Ectodermal cell (in vitro differentiated cells): ENCODE measurements at regions not wholly inside any gene's neighbourhood (a gene's known extent, or its start where the extent isn't known, plus 50 kb on each side); places are given as distances from the start of the nearest gene placed in this dataset.

Source experiments
- H3K27ac ChIP-seq: 2 replicates; pipeline ENCODE4 v1.7.0; 2013; ENCODE audit warnings: mild to moderate bottlenecking, low read depth, low read length; ENCODE audit not compliant: insufficient read depth, poor library complexity, severe bottlenecking
- H3K27me3 ChIP-seq: 2 replicates; pipeline ENCODE4 v1.7.0; 2013; ENCODE audit warnings: mild to moderate bottlenecking, low read length; ENCODE audit not compliant: insufficient read depth, control insufficient read depth, poor library complexity, severe bottlenecking
- H3K36me3 ChIP-seq: one replicate; pipeline ENCODE4 v1.7.0; 2013; ENCODE audit warnings: low read length; ENCODE audit not compliant: control insufficient read depth, insufficient read depth
- H3K4me1 ChIP-seq: one replicate; pipeline ENCODE4 v1.7.0; 2013; ENCODE audit warnings: low read length; ENCODE audit not compliant: control insufficient read depth, insufficient read depth
- H3K4me3 ChIP-seq: 2 replicates; pipeline ENCODE4 v1.7.0; 2013; ENCODE audit warnings: low read depth, low read length, control low read depth; ENCODE audit not compliant: insufficient read depth
- H3K9me3 ChIP-seq: 2 replicates; pipeline ENCODE4 v1.7.0; 2013; ENCODE audit warnings: mild to moderate bottlenecking, low read length, moderate library complexity; ENCODE audit not compliant: control insufficient read depth
- WGBS, 2 experiments: methylation state at CpG; one replicate each; pipeline ENCODE4 v1.1.7; 2013; ENCODE audit warnings: missing lambda C conversion rate in 2 of 2; 5-methylcytosine and 5-hydroxymethylcytosine counted together

- no peak overlapping the region for H3K4me3 ChIP-seq
- no peaks in the 10 kb centered on the region for H3K36me3 ChIP-seq
- H3K4me1 ChIP-seq, result no peaks in the 10 kb centered on the region
- no peak overlapping the region for H3K27ac ChIP-seq
- 89% methylated on average over 1 of the region's 1 CpG for WGBS, 2 experiments
- no peaks in the 10 kb centered on the region for H3K27me3 ChIP-seq
- no peaks in the 10 kb centered on the region for H3K9me3 ChIP-seq
These were observed 430.2 kb downstream of the KCTD12 start for GRCh38 chr13:76455960-76456359.

GRCh38 chr13:76454991-76455390 lies 431.2 kb downstream of the KCTD12 start:
- no peaks in the 10 kb centered on the region for H3K36me3 ChIP-seq
- no peak overlapping the region for H3K27ac ChIP-seq
- H3K9me3 ChIP-seq, result no peaks in the 10 kb centered on the region
- no peaks in the 10 kb centered on the region for H3K4me1 ChIP-seq
- H3K27me3 ChIP-seq, result no peaks in the 10 kb centered on the region
- no peak overlapping the region for H3K4me3 ChIP-seq

GRCh38 chr13:76449716-76450115 lies 436.5 kb downstream of the KCTD12 start:
- Histone ChIP-seq H3K27me3 (no peaks in the 10 kb centered on the region), H3K27ac (no peak overlapping the region), H3K4me1 (no peaks in the 10 kb centered on the region), H3K4me3 (no peak overlapping the region), H3K9me3 (no peaks in the 10 kb centered on the region), H3K36me3 (no peaks in the 10 kb centered on the region)

GRCh38 chr13:76446191-76446590 lies 440.0 kb downstream of the KCTD12 start:
- no peaks in the 10 kb centered on the region for H3K27me3 ChIP-seq
- 92 to 95% methylated on average over 2 to 3 of the region's 3 CpGs for WGBS, 2 experiments
- no peaks in the 10 kb centered on the region for H3K4me1 ChIP-seq
- no peak overlapping the region for H3K4me3 ChIP-seq
- H3K36me3 ChIP-seq, result no peaks in the 10 kb centered on the region
- H3K9me3 ChIP-seq, result no peaks in the 10 kb centered on the region
- H3K27ac ChIP-seq, result no peak overlapping the region

GRCh38 chr13:76440568-76440967 lies 445.6 kb downstream of the KCTD12 start:
- H3K4me3 ChIP-seq, result no peak overlapping the region
- no peaks in the 10 kb centered on the region for H3K4me1 ChIP-seq
- 83 to 89% methylated on average over 3 of the region's 3 CpGs for WGBS, 2 experiments
- no peaks in the 10 kb centered on the region for H3K36me3 ChIP-seq
- H3K27me3 ChIP-seq, result no peaks in the 10 kb centered on the region
- no peak overlapping the region for H3K27ac ChIP-seq
- H3K9me3 ChIP-seq, result no peaks in the 10 kb centered on the region

- Histone ChIP-seq H3K9me3 (no peaks in the 10 kb centered on the region), H3K4me1 (no peaks in the 10 kb centered on the region), H3K36me3 (no peaks in the 10 kb centered on the region), H3K27ac (no peak overlapping the region), H3K4me3 (no peak overlapping the region), H3K27me3 (no peaks in the 10 kb centered on the region)
- WGBS, 2 experiments, result 93 to 94% methylated on average over 2 of the region's 2 CpGs
These were observed 446.7 kb downstream of the KCTD12 start for GRCh38 chr13:76439546-76439945.

GRCh38 chr13:76438050-76438449 lies 448.2 kb downstream of the KCTD12 start:
- no peak overlapping the region for H3K27ac ChIP-seq
- no peaks in the 10 kb centered on the region for H3K4me1 ChIP-seq
- 92 to 100% methylated on average over 1 to 2 of the region's 2 CpGs for WGBS, 2 experiments
- no peaks in the 10 kb centered on the region for H3K36me3 ChIP-seq
- no peaks in the 10 kb centered on the region for H3K9me3 ChIP-seq
- no peaks in the 10 kb centered on the region for H3K27me3 ChIP-seq
- H3K4me3 ChIP-seq, result no peak overlapping the region

- Histone ChIP-seq H3K36me3 (no peaks in the 10 kb centered on the region), H3K4me1 (no peaks in the 10 kb centered on the region), H3K9me3 (no peaks in the 10 kb centered on the region), H3K27me3 (no peaks in the 10 kb centered on the region), H3K27ac (no peak overlapping the region), H3K4me3 (no peak overlapping the region)
- 95 to 100% methylated on average over 2 of the region's 2 CpGs for WGBS, 2 experiments
These were observed 460.3 kb downstream of the KCTD12 start for GRCh38 chr13:76425935-76426334.

GRCh38 chr13:76421011-76421410 lies 465.2 kb downstream of the KCTD12 start:
- H3K27ac ChIP-seq, result no peak overlapping the region
- no peaks in the 10 kb centered on the region for H3K9me3 ChIP-seq
- H3K36me3 ChIP-seq, result no peaks in the 10 kb centered on the region
- H3K4me1 ChIP-seq, result no peaks in the 10 kb centered on the region
- no peak overlapping the region for H3K4me3 ChIP-seq
- no peaks in the 10 kb centered on the region for H3K27me3 ChIP-seq
- WGBS, 2 experiments, result 86 to 90% methylated on average over 3 of the region's 3 CpGs

GRCh38 chr13:76418404-76418803 lies 467.8 kb downstream of the KCTD12 start:
- Histone ChIP-seq H3K4me1 (no peaks in the 10 kb centered on the region), H3K27me3 (no peaks in the 10 kb centered on the region), H3K36me3 (no peaks in the 10 kb centered on the region), H3K4me3 (no peak overlapping the region), H3K27ac (no peak overlapping the region), H3K9me3 (no peaks in the 10 kb centered on the region)
- 61 to 66% methylated on average over 2 of the region's 2 CpGs for WGBS, 2 experiments

GRCh38 chr13:76414320-76414719 lies 471.9 kb downstream of the KCTD12 start:
- Histone ChIP-seq H3K27me3 (no peaks in the 10 kb centered on the region), H3K4me1 (no peaks in the 10 kb centered on the region), H3K4me3 (no peak overlapping the region), H3K9me3 (no peaks in the 10 kb centered on the region), H3K36me3 (no peaks in the 10 kb centered on the region), H3K27ac (no peak overlapping the region)
- 73 to 85% methylated on average over 2 of the region's 2 CpGs for WGBS, 2 experiments
